GM18861 (cell line): ENCODE measurements at regions not wholly inside any gene's neighbourhood (a gene's known extent, or its start where the extent isn't known, plus 50 kb on each side); places are given as distances from the start of the nearest gene placed in this dataset.
"Not testable (repeated sequence)": the region's sequence is repeated elsewhere in the genome, so short reads cannot be mapped to it uniquely, and the experiment has no call there.

ENCODE experiments used
- ATAC-seq: cut with Tn5 transposase; IDR thresholded peaks from one replicate; pipeline ENCODE4 v1.9.1; 2021; ENCODE audit not compliant: unreplicated experiment

GRCh38 chr6:19892260-19892659, 55.1 kb downstream of the ID4 start:
- no peak for ATAC-seq

GRCh38 chr6:19895866-19896692, 58.9 kb downstream of the ID4 start:
- ATAC-seq, result no peak

GRCh38 chr6:19896693-19897010, 59.5 kb downstream of the ID4 start:
- ATAC-seq, result no peak

- ATAC-seq, result no peak
These were observed 61.1 kb downstream of the ID4 start for GRCh38 chr6:19898141-19898740.

- ATAC-seq, result no peak
These were observed 65.0 kb downstream of the ID4 start for GRCh38 chr6:19902201-19902600.

DNA sequence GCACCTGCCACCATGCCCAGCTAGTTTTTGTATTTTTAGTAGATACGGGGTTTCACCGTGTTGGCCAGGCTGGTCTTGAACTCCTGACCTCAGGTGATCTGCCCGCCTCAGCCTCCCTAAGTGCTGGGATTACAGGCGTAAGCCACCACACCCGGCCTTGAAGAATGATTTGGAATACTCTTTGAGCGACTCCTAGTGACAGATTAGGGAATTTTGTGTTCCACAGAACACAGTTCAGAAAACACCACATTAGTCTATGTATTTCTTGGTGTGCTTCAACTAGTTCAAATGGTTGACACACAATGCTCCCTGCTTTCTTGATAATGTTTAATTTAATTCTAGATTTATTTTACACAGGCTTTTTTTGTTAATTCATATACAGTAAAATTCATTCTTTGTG, 67.2 kb downstream of the ID4 start:
- ATAC-seq, result not testable (repeated sequence)

DNA sequence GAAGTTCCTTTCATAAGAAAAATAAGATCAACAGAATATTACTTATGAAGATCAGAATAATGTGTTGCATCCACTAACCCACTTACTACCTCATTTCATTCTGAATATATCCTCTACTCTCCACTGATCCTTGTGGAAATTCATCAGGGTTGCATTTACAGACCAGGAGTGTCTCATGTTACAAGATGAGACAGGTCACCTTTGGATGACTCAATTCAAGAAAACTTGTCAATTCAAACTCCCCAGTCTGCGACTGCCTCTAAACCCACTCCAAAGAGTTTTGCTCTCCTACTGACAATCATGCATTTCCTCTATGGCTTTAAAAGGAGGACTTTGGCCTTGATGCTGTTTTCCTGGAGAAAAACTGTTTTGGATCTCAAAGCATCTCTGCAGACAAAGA, 68.4 kb downstream of the ID4 start:
- ATAC-seq, result no peak

- ATAC-seq, result no peak
These were observed 69.0 kb downstream of the ID4 start for GRCh38 chr6:19906171-19906570.

DNA sequence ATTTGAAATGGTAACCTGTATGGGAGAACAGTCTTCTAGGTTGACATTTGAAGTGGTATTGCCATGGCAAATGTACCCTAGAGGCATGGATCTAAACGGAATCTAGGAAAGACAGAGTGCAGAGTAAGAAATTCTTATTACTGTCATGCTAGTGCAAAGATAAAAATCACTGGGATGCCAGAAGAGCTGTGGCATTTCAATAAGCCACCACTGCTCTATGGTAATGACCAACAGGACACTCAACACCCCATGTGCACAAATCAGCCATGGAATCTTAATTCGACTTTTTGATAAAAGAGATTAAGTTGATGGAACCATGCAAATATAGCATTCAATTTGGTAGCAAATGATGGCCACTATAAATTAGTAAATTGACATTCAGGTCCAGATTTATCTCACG, 74.1 kb downstream of the ID4 start:
- no peak for ATAC-seq

GRCh38 chr6:19918436-19918835, 81.3 kb downstream of the ID4 start:
- ATAC-seq, result no peak

DNA sequence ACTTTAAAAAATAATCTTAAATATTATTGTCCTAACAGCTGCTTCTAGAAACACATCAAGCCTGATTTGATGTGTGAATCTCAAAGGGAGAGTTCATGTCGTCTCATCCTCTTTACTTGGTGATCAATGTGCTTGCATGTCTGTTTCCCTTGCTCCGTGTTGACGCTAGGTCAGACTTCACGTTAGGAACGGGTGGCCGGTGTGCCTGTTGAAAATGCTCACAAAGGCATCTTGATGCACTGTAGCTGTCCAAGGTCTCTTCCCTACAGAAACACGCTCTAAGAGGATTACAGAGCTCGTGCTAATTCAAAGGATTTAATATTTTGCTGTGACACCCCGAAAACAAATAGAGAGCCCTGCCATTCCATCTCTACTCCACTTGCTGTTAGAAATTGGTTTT, 84.6 kb downstream of the ID4 start:
- ATAC-seq, result no peak

- peak; percentile 88 for ATAC-seq
These were observed 88.4 kb downstream of the ID4 start for GRCh38 chr6:19925533-19925932.

DNA sequence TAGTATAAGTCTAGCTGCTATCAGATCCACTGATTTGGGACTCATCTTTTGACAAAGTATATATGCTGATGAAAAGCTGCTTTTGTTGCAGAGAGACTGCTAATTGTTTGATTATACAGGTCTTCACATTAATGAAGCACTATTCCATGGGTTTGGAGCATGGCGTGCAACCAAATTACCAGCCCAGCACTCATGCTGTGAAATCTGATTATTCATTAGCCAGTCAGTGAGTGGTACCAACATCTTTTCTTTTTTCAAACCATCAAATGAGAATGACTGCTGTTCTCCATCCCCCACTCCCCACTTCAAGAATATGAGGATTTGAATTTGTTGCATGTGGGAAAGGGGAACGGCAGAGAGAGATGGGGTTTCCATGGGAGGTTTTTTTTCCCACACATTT, 91.3 kb downstream of the ID4 start:
- ATAC-seq, result no peak

- ATAC-seq, result no peak
These were observed 92.1 kb downstream of the ID4 start for GRCh38 chr6:19929312-19929711.

GRCh38 chr6:19934996-19935591, 97.9 kb downstream of the ID4 start:
- no peak for ATAC-seq

DNA sequence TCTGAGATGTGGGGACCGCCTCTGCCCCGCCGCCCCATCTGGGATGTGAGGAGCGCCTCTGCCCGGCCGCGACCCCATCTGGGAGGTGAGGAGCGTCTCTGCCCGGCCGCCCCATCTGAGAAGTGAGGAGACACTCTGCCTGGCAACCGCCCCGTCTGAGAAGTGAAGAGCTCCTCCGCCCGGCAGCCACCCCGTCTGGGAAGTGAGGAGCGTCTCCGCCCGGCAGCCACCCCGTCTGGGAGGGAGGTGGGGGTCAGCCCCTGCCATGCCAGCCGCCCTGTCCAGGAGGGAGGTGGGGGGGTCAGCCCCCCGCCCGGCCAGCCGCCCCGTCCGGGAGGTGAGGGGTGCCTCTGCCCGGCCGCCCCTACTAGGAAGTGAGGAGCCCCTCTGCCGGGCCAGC, 102.2 kb downstream of the ID4 start:
- not testable (repeated sequence) for ATAC-seq

DNA sequence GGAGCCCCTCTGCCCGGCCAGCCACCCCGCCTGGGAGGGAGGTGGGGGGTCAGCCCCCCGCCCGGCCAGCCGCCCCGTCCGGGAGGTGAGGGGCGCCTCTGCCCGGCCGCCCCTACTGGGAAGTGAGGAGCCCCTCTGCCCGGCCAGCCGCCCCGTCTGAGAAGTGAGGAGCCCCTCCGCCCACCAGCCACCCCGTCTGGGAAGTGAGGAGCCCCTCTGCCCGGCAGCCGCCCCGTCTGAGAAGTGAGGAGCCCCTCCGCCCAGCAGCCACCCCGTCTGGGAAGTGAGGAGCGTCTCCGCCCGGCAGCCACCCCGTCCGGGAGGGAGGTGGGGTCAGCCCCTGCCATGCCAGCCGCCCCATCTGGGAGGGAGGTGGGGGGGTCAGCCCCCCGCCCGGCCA, 102.8 kb downstream of the ID4 start:
- not testable (repeated sequence) for ATAC-seq

DNA sequence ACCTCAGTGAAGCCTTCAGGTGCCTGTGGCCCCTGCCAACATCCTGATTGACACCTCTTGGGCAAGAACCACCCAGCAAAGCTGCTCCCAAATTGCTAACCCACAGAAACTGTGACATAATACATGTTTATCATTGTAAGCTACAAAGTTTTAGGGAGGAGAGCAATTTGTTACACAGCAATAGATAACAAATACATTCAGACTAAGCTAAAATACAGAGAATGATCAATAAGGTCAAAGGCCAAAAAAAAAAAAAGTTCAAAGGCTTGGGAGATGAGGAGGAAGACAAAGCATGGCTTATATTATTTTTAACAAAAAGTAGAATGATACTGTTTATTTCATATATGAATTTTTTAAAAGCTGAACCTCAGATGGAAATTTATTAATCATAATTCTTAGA, 105.9 kb downstream of the ID4 start:
- ATAC-seq, result no peak

DNA sequence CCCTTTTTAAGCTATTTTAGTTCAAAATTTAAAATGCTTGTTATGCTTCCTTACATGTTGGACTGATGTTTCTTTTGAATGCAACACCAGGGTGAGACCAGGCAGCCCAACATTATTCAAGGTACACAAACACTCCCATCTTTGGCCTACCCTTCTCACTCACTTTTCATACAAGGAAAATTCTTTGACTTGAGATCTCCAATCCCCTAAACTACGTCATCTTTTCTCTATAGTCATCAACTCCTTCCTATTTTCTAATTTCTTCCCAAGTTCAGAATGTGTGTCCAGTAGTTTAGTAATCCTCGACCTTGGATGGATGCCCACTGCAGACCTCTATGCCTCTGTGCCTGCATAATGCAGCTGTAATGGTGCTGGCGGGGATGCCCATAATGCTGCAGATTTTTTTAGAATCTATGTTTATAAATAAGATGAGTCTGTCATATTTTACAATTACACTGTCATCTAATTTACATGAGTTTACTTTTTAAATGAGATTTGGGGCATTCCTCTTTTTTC, 108.7 kb downstream of the ID4 start:
- ATAC-seq, result no peak

GRCh38 chr6:19949155-19949554, 112.0 kb downstream of the ID4 start:
- ATAC-seq, result no peak

- ATAC-seq, result no peak
These were observed 126.9 kb downstream of the ID4 start for GRCh38 chr6:19964115-19964514.

DNA sequence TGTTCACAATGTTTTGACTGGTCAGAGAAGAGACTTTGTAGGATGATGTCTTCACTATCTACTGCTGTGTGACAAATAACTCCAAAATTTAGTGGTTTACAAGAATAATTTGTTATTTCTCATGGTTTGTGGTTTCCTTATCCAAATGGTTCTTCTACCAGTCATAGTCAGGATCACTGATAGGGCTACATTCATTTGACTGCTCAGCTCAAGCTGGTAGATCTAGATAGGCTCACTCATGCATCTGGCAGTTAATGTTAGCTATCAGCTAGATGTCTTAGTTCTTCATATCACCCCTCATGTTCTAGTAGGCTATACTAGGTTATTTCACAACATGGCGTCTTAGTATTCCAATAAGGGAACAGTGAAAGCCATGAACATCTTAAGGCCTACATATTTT, 131.0 kb downstream of the ID4 start:
- ATAC-seq, result no peak
